VCaP (cell line): ENCODE measurements at regions not wholly inside any gene's neighbourhood (a gene's known extent, or its start where the extent isn't known, plus 50 kb on each side); places are given as distances from the start of the nearest gene placed in this dataset.

Experiments
- H3K27ac ChIP-seq: fragments of 450-650 bp; 2 replicates; pipeline ENCODE4 v1.5.1; 2017
- CTCF ChIP-seq: fragments of 450-650 bp; conservative IDR thresholded peaks from 2 replicates; pipeline ENCODE4 v1.5.1; 2017; ENCODE audit warnings: mild to moderate bottlenecking, moderate library complexity

- no peak for TF ChIP-seq CTCF
- no peak overlapping the region for H3K27ac ChIP-seq
Measured at GRCh38 chr5:82620957-82621600, 342.9 kb upstream of the RPS23 start.

GRCh38 chr5:82619097-82619496, 340.9 kb upstream of the RPS23 start:
- H3K27ac ChIP-seq, result no peak overlapping the region
- TF ChIP-seq CTCF, result no peak

GRCh38 chr5:82614706-82615105, 336.6 kb upstream of the RPS23 start:
- no peak for TF ChIP-seq CTCF
- no peak overlapping the region for H3K27ac ChIP-seq

- H3K27ac ChIP-seq, result no peak overlapping the region
- no peak for TF ChIP-seq CTCF
Measured at GRCh38 chr5:82613891-82614290, 335.7 kb upstream of the RPS23 start.

GRCh38 chr5:82610686-82611085, 332.5 kb upstream of the RPS23 start:
- no peak overlapping the region for H3K27ac ChIP-seq
- no peak for TF ChIP-seq CTCF

- TF ChIP-seq CTCF, result no peak
- no peak overlapping the region for H3K27ac ChIP-seq
Measured at GRCh38 chr5:82605441-82605973, 327.4 kb upstream of the RPS23 start.

GRCh38 chr5:82603033-82603987, 325.2 kb upstream of the RPS23 start:
- TF ChIP-seq CTCF, result no peak
- no peak overlapping the region for H3K27ac ChIP-seq
